ENCODE measurements at regions not wholly inside any gene's neighbourhood (a gene's known extent, or its start where the extent isn't known, plus 50 kb on each side); places are given as distances from the start of the nearest gene placed in this dataset.

- TF ChIP-seq CTCF (IDR thresholded peaks at IDR 0.05) = no peak
- no peak for TF ChIP-seq POLR2AphosphoS5 (IDR thresholded peaks at IDR 0.05)
Observed at GRCh38 chr9:126153382-126153781, 173.2 kb upstream of the MVB12B start.
